D721Med (cell line): ENCODE measurements at regions not wholly inside any gene's neighbourhood (a gene's known extent, or its start where the extent isn't known, plus 50 kb on each side); places are given as distances from the start of the nearest gene placed in this dataset.

Experiments
- DNase-seq: peaks from one replicate; pipeline ENCODE4 v3.0.0; 2011; ENCODE audit warnings: low spot score; ENCODE audit not compliant: insufficient read length
- FAIRE-seq: peaks from 2 replicates; lab custom pipeline; 2011; peaks lifted over from hg19 to GRCh38; lab: Jason Lieb, UNC
- TF ChIP-seq, protein P1 (sequence below): IDR thresholded peaks from 2 replicates; pipeline ENCODE4 v1.5.1; 2012; ENCODE audit warnings: mild to moderate bottlenecking, control low read depth; ENCODE audit not compliant: insufficient read depth; ENCODE audit errors: missing control alignments

- TF ChIP-seq, protein P1, sequence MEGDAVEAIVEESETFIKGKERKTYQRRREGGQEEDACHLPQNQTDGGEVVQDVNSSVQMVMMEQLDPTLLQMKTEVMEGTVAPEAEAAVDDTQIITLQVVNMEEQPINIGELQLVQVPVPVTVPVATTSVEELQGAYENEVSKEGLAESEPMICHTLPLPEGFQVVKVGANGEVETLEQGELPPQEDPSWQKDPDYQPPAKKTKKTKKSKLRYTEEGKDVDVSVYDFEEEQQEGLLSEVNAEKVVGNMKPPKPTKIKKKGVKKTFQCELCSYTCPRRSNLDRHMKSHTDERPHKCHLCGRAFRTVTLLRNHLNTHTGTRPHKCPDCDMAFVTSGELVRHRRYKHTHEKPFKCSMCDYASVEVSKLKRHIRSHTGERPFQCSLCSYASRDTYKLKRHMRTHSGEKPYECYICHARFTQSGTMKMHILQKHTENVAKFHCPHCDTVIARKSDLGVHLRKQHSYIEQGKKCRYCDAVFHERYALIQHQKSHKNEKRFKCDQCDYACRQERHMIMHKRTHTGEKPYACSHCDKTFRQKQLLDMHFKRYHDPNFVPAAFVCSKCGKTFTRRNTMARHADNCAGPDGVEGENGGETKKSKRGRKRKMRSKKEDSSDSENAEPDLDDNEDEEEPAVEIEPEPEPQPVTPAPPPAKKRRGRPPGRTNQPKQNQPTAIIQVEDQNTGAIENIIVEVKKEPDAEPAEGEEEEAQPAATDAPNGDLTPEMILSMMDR, result no peak
- DNase-seq (no peak), FAIRE-seq (no peak)
Observed at GRCh38 chr13:111552891-111553655, 232.6 kb downstream of the TEX29 start.

- TF ChIP-seq, protein P1, result no peak
- FAIRE-seq, result no peak
- no peak for DNase-seq
Observed at GRCh38 chr13:111554539-111555267, 234.3 kb downstream of the TEX29 start.

DNA sequence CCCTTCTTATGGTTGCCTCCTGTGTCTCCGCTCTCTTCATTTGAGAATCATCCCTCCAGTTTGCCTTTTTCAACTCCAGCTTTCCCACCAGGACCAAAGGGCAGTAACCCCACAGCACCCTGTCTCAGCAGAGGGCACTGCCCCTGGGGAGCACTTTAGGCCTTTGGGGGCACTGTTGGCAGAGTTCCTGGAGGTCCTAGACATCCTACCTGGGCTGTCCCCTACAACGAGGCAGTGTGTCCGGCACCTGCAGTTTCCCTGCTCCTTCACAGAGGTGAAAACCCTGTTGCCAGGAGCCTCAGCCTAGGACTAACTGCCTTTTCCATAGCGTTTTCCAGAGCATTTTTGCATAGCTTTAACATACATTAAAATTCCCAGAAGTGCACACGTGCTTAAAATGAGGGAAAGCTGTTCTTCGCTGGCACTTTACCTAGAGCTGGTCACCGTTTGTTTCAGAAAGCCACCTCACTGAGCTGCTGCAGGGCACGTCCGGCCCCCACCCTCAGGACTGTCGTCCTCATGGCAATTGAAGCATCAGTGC lies 234.9 kb downstream of the TEX29 start:
- no peak for FAIRE-seq
- no peak for DNase-seq
- TF ChIP-seq, protein P1, result no peak

- FAIRE-seq, result no peak
Observed at GRCh38 chr13:111555903-111556302, 235.5 kb downstream of the TEX29 start.

DNA sequence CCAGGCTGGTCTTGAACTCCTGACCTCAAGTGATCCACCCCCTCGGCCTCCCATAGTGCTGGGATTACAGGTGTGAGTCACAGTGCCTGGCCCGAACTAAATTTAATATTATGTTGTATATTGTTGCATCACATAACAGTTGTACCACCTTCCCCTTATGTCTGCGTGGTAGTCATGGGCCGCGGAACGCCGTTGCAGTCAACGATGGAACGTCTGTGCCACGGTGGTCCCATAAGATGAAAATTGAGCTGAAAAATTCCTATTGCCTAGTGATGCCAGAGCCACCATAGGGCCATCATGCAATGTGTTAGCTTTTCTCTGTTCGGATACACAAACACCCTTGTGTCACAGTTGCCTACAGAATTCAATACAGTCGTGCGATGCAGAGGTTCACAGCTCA lies 236.1 kb downstream of the TEX29 start:
- FAIRE-seq (no peak), DNase-seq (no peak)
- TF ChIP-seq, protein P1, result no peak

More at GRCh38 chr13:111555903-111556302, 235.5 kb downstream of the TEX29 start:
- TF ChIP-seq, protein P1, result no peak
- DNase-seq, result no peak

GRCh38 chr13:111557921-111558699 lies 237.7 kb downstream of the TEX29 start:
- no peak for FAIRE-seq
- DNase-seq, result no peak
- TF ChIP-seq, protein P1, result no peak
